GM23338 (cell line): ENCODE measurements at regions not wholly inside any gene's neighbourhood (a gene's known extent, or its start where the extent isn't known, plus 50 kb on each side); places are given as distances from the start of the nearest gene placed in this dataset.

Experiments used
- ATAC-seq: fragments of 200-7000 bp; cut with Tn5 transposase; 3 replicates; pipeline ENCODE4 v1.9.1; 2020
- DNase-seq: peaks from one replicate; pipeline ENCODE4 v3.0.0-alpha.2; 2015; ENCODE audit warnings: low spot score
- H2AFZ ChIP-seq: fragments of 200-600 bp; sonication (generic); 2 replicates; pipeline ENCODE4 v1.8.0; 2016; ENCODE audit warnings: antibody characterized with exemption, mild to moderate bottlenecking, moderate library complexity
- H3F3A ChIP-seq: fragments of 200-600 bp; sonication (generic); replicated peaks from 2 replicates; pipeline ENCODE4 v1.8.0; 2017; ENCODE audit warnings: antibody characterized with exemption, mixed run types, low read depth
- H3K27ac ChIP-seq: fragments of 200-600 bp; sonication (generic); 2 replicates; pipeline ENCODE4 v1.6.1; 2016; ENCODE audit warnings: low read depth
- H3K27me3 ChIP-seq: fragments of 200-600 bp; sonication (generic); 2 replicates; pipeline ENCODE4 v1.8.0; 2016; ENCODE audit warnings: mild to moderate bottlenecking, mixed run types, moderate library complexity; ENCODE audit not compliant: insufficient read depth
- H3K36me3 ChIP-seq: fragments of 200-600 bp; sonication (generic); 2 replicates; pipeline ENCODE4 v1.8.0; 2016; ENCODE audit warnings: mild to moderate bottlenecking; ENCODE audit not compliant: insufficient read depth
- H3K4me1 ChIP-seq: fragments of 200-600 bp; sonication (generic); 2 replicates; pipeline ENCODE4 v1.8.0; 2016; ENCODE audit warnings: mild to moderate bottlenecking, moderate library complexity; ENCODE audit not compliant: insufficient read depth
- H3K4me2 ChIP-seq: fragments of 200-600 bp; sonication (generic); 2 replicates; pipeline ENCODE4 v1.7.1; 2017; ENCODE audit warnings: mixed run types
- H3K4me3 ChIP-seq: fragments of 200-600 bp; sonication (generic); 2 replicates; pipeline ENCODE4 v1.6.1; 2016; ENCODE audit warnings: mixed run types
- H3K79me2 ChIP-seq: fragments of 200-600 bp; sonication (generic); replicated peaks from 2 replicates; pipeline ENCODE4 v1.8.0; 2017; ENCODE audit warnings: mild to moderate bottlenecking; ENCODE audit not compliant: insufficient read depth
- H3K9me2 ChIP-seq: fragments of 200-600 bp; sonication (generic); 2 replicates; pipeline ENCODE4 v1.8.0; 2017; ENCODE audit not compliant: insufficient read depth
- H4K20me1 ChIP-seq: fragments of 200-600 bp; sonication (generic); replicated peaks from 2 replicates; pipeline ENCODE4 v1.8.0; 2017; ENCODE audit warnings: mild to moderate bottlenecking; ENCODE audit not compliant: insufficient read depth
- H3K27ac Mint-ChIP-seq: 2 replicates; pipeline ENCODE4 v1.8.0; 2020; ENCODE audit warnings: inconsistent platforms, mild to moderate bottlenecking, moderate library complexity, mixed read lengths
- H3K27me3 Mint-ChIP-seq: 3 replicates; pipeline ENCODE4 v1.8.0; 2022; ENCODE audit warnings: low read depth, mild to moderate bottlenecking, moderate library complexity, mixed read lengths, inconsistent platforms; ENCODE audit not compliant: insufficient read depth, poor library complexity
- H3K36me3 Mint-ChIP-seq: 3 replicates; pipeline ENCODE4 v1.8.0; 2021; ENCODE audit warnings: low read depth, mild to moderate bottlenecking, inconsistent platforms, moderate library complexity, mixed read lengths
- H3K4me1 Mint-ChIP-seq: 3 replicates; pipeline ENCODE4 v1.8.0; 2020; ENCODE audit warnings: mild to moderate bottlenecking, inconsistent platforms, mixed read lengths
- H3K4me3 Mint-ChIP-seq: 3 replicates; pipeline ENCODE4 v1.8.0; 2021; ENCODE audit warnings: moderate library complexity, mild to moderate bottlenecking, inconsistent platforms, mixed read lengths
- H3K9me3 Mint-ChIP-seq: 3 replicates; pipeline ENCODE4 v1.8.0; 2020; ENCODE audit warnings: moderate library complexity, mild to moderate bottlenecking, inconsistent platforms, mixed read lengths
- CREB1 ChIP-seq: fragments of 250-450 bp; sonication (Bioruptor Pico); IDR thresholded peaks from 2 replicates; pipeline ENCODE4 v1.5.0; 2020; ENCODE audit warnings: low read depth, mild to moderate bottlenecking, moderate library complexity
- EZH2 ChIP-seq: fragments of 200-600 bp; sonication (generic); IDR thresholded peaks from one replicate; pipeline ENCODE4 v1.8.0; 2017; ENCODE audit warnings: antibody characterized with exemption, mild to moderate bottlenecking, low read depth; ENCODE audit not compliant: unreplicated experiment
- EZH2phosphoT487 ChIP-seq: fragments of 200-600 bp; sonication (generic); IDR thresholded peaks from one replicate; pipeline ENCODE4 v1.8.1; 2018; ENCODE audit warnings: antibody characterized with exemption; ENCODE audit not compliant: unreplicated experiment
- JUNB ChIP-seq: IDR thresholded peaks from one replicate; pipeline ENCODE4 v1.6.1; 2016; ENCODE audit warnings: antibody characterized with exemption; ENCODE audit not compliant: unreplicated experiment
- NANOG ChIP-seq: IDR thresholded peaks from 2 replicates; pipeline ENCODE4 v1.6.1; 2016; ENCODE audit warnings: antibody characterized with exemption, borderline replicate concordance
- POLR2AphosphoS5 ChIP-seq: IDR thresholded peaks from 2 replicates; pipeline ENCODE4 v1.6.1; 2016; ENCODE audit warnings: antibody characterized with exemption, low read depth
- STAT1 ChIP-seq: IDR thresholded peaks from one replicate; pipeline ENCODE4 v1.6.1; 2016; ENCODE audit warnings: antibody characterized with exemption; ENCODE audit not compliant: unreplicated experiment
- ZNF114 ChIP-seq: fragments of 250-450 bp; sonication (Bioruptor Pico); IDR thresholded peaks from 2 replicates; pipeline ENCODE4 v1.5.0; 2020; ENCODE audit warnings: mild to moderate bottlenecking, moderate library complexity
- ZNF331 ChIP-seq: fragments of 250-450 bp; sonication (Bioruptor Pico); IDR thresholded peaks from 2 replicates; pipeline ENCODE4 v1.5.0; 2020; ENCODE audit warnings: low read depth, mild to moderate bottlenecking, moderate library complexity
- TF ChIP-seq, protein P1 (sequence below): IDR thresholded peaks from 2 replicates; pipeline ENCODE4 v1.6.1; 2016; ENCODE audit warnings: antibody characterized with exemption
- TF ChIP-seq, protein P2 (sequence below): IDR thresholded peaks from one replicate; pipeline ENCODE4 v1.6.1; 2018; ENCODE audit warnings: antibody characterized with exemption; ENCODE audit not compliant: unreplicated experiment
- TF ChIP-seq, protein P3 (sequence below), 2 experiments: fragments of 200-600 bp in 1 of 2; sonication (generic) in 1 of 2; conservative IDR thresholded peaks; 2 replicates each; pipeline versions ENCODE4 v1.5.1 to v1.6.1; 2016 to 2017; ENCODE audit warnings: antibody characterized with exemption in 2 of 2, low read depth in 2 of 2, mild to moderate bottlenecking in 2 of 2, moderate library complexity in 1 of 2

DNA sequence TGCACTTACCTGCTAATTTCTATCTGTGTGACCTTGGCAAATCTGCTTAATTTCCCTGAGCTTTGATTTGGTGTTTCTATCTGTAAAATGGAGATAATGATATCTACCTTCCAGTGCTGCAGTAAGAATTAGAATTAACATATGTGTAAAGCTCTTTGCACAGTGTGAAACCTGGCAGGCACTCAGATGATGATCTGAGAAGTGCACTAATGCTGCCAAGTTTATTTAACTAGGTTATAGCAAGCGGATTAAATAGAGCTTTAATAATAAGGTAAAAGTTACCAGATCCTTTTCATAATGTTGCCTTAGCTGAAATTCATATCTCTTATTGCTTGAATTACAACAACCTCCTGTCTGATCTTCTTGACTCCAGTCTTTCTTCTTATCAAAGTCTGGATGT, 315.3 kb upstream of the CD180 start:
- Mint-ChIP-seq H3K27me3 (no peaks in the 10 kb centered on the region), H3K36me3 (no peaks in the 10 kb centered on the region), H3K4me3 (no peak overlapping the region), H3K27ac (no peak overlapping the region), H3K4me1 (peaks cover 6% of the 10 kb centered on the region; the same call in 2 of the 3 replicates), H3K9me3 (no peaks in the 10 kb centered on the region)
- no peak for DNase-seq
- Histone ChIP-seq H3K4me1 (0 out of 2 replicates have a peak, but pooled peaks cover 5% of the 10 kb centered on the region), H3K9me2 (no peaks in the 10 kb centered on the region), H3K36me3 (no peaks in the 10 kb centered on the region), H4K20me1 (no peaks in the 10 kb centered on the region), H3K27me3 (no peaks in the 10 kb centered on the region), H3K4me2 (no peak overlapping the region), H3F3A (no peaks in the 10 kb centered on the region), H3K27ac (no peak overlapping the region), H3K79me2 (no peaks in the 10 kb centered on the region), H2AFZ (no peak overlapping the region), H3K4me3 (no peak overlapping the region)
- ATAC-seq: no peak
- TF ChIP-seq STAT1: no peak
- TF ChIP-seq EZH2phosphoT487: no peak
- no peak for TF ChIP-seq NANOG
- no peak for TF ChIP-seq ZNF331 (CRISPR knock-in tag)
- TF ChIP-seq, protein P1, sequence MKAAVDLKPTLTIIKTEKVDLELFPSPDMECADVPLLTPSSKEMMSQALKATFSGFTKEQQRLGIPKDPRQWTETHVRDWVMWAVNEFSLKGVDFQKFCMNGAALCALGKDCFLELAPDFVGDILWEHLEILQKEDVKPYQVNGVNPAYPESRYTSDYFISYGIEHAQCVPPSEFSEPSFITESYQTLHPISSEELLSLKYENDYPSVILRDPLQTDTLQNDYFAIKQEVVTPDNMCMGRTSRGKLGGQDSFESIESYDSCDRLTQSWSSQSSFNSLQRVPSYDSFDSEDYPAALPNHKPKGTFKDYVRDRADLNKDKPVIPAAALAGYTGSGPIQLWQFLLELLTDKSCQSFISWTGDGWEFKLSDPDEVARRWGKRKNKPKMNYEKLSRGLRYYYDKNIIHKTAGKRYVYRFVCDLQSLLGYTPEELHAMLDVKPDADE: no peak
- no peak for TF ChIP-seq EZH2

DNA sequence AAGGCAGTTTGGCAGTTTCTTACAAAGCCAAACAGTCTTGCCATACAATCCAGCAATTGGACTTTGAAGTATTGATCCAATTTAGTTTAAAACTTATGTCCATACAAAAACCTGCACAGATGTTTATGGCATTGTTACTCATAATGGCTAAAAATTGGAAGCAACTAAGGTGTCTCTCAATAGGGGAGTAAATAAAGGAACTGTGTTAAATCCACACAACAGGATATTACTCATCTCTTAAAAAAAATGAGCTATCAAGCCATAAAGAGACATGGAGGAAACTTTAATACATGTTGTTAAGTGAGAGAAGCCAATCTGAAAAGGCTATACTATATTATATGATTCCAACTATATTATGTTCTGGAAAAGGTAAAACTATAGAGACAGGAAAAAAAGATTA, 313.6 kb upstream of the CD180 start:
- no peak overlapping the region for H3K4me3 Mint-ChIP-seq
- H3K4me1 Mint-ChIP-seq: peaks cover 6% of the 10 kb centered on the region; the same call in 2 of the 3 replicates
- DNase-seq (no peak), ATAC-seq (no peak)
- Histone ChIP-seq H2AFZ (no peak overlapping the region), H3K79me2 (no peaks in the 10 kb centered on the region), H3K27me3 (no peaks in the 10 kb centered on the region), H4K20me1 (no peaks in the 10 kb centered on the region), H3K4me2 (no peak overlapping the region), H3K9me2 (no peaks in the 10 kb centered on the region), H3K36me3 (no peaks in the 10 kb centered on the region), H3K4me1 (0 out of 2 replicates have a peak, but pooled peaks cover 5% of the 10 kb centered on the region), H3K27ac (no peak overlapping the region), H3K4me3 (no peak overlapping the region), H3F3A (no peaks in the 10 kb centered on the region)
- H3K36me3 Mint-ChIP-seq: no peaks in the 10 kb centered on the region
- H3K27me3 Mint-ChIP-seq: no peaks in the 10 kb centered on the region
- no peak overlapping the region for H3K27ac Mint-ChIP-seq
- no peaks in the 10 kb centered on the region for H3K9me3 Mint-ChIP-seq
- TF ChIP-seq EZH2phosphoT487 (no peak), STAT1 (no peak), NANOG (no peak), ZNF114 (no peak), CREB1 (CRISPR knock-in tag) (no peak), POLR2AphosphoS5 (no peak), JUNB (no peak), ZNF331 (CRISPR knock-in tag) (no peak), EZH2 (no peak)
- TF ChIP-seq, protein P2, sequence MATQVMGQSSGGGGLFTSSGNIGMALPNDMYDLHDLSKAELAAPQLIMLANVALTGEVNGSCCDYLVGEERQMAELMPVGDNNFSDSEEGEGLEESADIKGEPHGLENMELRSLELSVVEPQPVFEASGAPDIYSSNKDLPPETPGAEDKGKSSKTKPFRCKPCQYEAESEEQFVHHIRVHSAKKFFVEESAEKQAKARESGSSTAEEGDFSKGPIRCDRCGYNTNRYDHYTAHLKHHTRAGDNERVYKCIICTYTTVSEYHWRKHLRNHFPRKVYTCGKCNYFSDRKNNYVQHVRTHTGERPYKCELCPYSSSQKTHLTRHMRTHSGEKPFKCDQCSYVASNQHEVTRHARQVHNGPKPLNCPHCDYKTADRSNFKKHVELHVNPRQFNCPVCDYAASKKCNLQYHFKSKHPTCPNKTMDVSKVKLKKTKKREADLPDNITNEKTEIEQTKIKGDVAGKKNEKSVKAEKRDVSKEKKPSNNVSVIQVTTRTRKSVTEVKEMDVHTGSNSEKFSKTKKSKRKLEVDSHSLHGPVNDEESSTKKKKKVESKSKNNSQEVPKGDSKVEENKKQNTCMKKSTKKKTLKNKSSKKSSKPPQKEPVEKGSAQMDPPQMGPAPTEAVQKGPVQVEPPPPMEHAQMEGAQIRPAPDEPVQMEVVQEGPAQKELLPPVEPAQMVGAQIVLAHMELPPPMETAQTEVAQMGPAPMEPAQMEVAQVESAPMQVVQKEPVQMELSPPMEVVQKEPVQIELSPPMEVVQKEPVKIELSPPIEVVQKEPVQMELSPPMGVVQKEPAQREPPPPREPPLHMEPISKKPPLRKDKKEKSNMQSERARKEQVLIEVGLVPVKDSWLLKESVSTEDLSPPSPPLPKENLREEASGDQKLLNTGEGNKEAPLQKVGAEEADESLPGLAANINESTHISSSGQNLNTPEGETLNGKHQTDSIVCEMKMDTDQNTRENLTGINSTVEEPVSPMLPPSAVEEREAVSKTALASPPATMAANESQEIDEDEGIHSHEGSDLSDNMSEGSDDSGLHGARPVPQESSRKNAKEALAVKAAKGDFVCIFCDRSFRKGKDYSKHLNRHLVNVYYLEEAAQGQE: no peak
- TF ChIP-seq, protein P1: no peak
- TF ChIP-seq, protein P3, sequence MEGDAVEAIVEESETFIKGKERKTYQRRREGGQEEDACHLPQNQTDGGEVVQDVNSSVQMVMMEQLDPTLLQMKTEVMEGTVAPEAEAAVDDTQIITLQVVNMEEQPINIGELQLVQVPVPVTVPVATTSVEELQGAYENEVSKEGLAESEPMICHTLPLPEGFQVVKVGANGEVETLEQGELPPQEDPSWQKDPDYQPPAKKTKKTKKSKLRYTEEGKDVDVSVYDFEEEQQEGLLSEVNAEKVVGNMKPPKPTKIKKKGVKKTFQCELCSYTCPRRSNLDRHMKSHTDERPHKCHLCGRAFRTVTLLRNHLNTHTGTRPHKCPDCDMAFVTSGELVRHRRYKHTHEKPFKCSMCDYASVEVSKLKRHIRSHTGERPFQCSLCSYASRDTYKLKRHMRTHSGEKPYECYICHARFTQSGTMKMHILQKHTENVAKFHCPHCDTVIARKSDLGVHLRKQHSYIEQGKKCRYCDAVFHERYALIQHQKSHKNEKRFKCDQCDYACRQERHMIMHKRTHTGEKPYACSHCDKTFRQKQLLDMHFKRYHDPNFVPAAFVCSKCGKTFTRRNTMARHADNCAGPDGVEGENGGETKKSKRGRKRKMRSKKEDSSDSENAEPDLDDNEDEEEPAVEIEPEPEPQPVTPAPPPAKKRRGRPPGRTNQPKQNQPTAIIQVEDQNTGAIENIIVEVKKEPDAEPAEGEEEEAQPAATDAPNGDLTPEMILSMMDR (conservative IDR thresholded peaks at IDR 0.05; ENCODE audit: low read depth in 2 of 2): no peak
